PFSK-1 (cell line): ENCODE measurements at regions not wholly inside any gene's neighbourhood (a gene's known extent, or its start where the extent isn't known, plus 50 kb on each side); places are given as distances from the start of the nearest gene placed in this dataset.

ENCODE experiments used
- FOXP2 ChIP-seq: optimal IDR thresholded peaks from 2 replicates; pipeline ENCODE3; 2011; ENCODE audit warnings: borderline replicate concordance, control low read depth, inconsistent platforms; ENCODE audit not compliant: insufficient read depth; ENCODE audit errors: extremely low read length, extremely low read depth
- POLR2AphosphoS5 ChIP-seq: IDR thresholded peaks from 2 replicates; pipeline ENCODE4 v1.6.1; 2012; ENCODE audit warnings: low read depth, mild to moderate bottlenecking, control low read depth, low read length, moderate library complexity
- REST ChIP-seq, 2 experiments: IDR thresholded peaks; 2 replicates each; pipeline versions ENCODE4 v1.6.1 to v1.8.0; 2011 to 2012; ENCODE audit warnings: low read depth in 2 of 2, low read length in 2 of 2, control low read depth in 1 of 2, inconsistent platforms in 1 of 2, mild to moderate bottlenecking in 1 of 2, moderate library complexity in 1 of 2; ENCODE audit not compliant: insufficient read depth in 1 of 2
- TAF1 ChIP-seq: IDR thresholded peaks from 2 replicates; pipeline ENCODE4 v1.6.1; 2012; ENCODE audit warnings: low read length, control low read depth, borderline replicate concordance; ENCODE audit not compliant: insufficient read depth

GRCh38 chr12:65699251-65699650, 125.0 kb upstream of the HMGA2 start:
- TF ChIP-seq REST (IDR thresholded peaks at IDR 0.05; ENCODE audit: insufficient read depth in 1 of 2, low read depth in 2 of 2, low read length in 2 of 2) = no peak
- no peak for TF ChIP-seq TAF1
- TF ChIP-seq POLR2AphosphoS5 = no peak; the same call in 1 of the 2 replicates
- TF ChIP-seq FOXP2 = no peak
